Left lung (tissue), 4 donors: ENCODE measurements at regions not wholly inside any gene's neighbourhood (a gene's known extent, or its start where the extent isn't known, plus 50 kb on each side); places are given as distances from the start of the nearest gene placed in this dataset.
A peak's percentile ranks its signal among the peaks of the same experiment; 100 is the strongest.

Source experiments
- ATAC-seq: fragments of 200-7000 bp; cut with Tn5 transposase; one replicate; pipeline ENCODE4 v1.9.1; 2020; ENCODE audit warnings: moderate library complexity
- DNase-seq, 4 donors: peaks; one replicate each; pipeline ENCODE4 v3.0.0-alpha.2; 2013 to 2020
- H3K27ac ChIP-seq, 2 donors: fragments of 200-600 bp; sonication (generic) in 1 of 2; one replicate each; pipeline versions ENCODE4 v1.5.0 to v1.8.0; 2020 to 2021
- H3K27me3 ChIP-seq, 2 donors: fragments of 200-600 bp; sonication (generic) in 1 of 2; one replicate each; pipeline versions ENCODE4 v1.5.0 to v1.8.0; 2020 to 2021
- H3K36me3 ChIP-seq, 2 donors: fragments of 200-600 bp; sonication (generic) in 1 of 2; one replicate each; pipeline versions ENCODE4 v1.5.0 to v1.8.0; 2020 to 2021
- H3K4me1 ChIP-seq, 2 donors: fragments of 200-600 bp; one replicate each; pipeline ENCODE4 v1.8.0; 2021
- H3K4me3 ChIP-seq, 2 donors: fragments of 200-600 bp; sonication (generic) in 1 of 2; one replicate each; pipeline versions ENCODE4 v1.5.0 to v1.8.0; 2020 to 2021; ENCODE audit warnings: mild to moderate bottlenecking in 1 of 2
- H3K9me3 ChIP-seq, 2 donors: fragments of 200-600 bp; sonication (generic) in 1 of 2; one replicate each; pipeline versions ENCODE4 v1.5.0 to v1.8.0; 2020 to 2021
- intact Hi-C, 2 donors: fragments of 100-400 bp; cut with DNase I; formaldehyde crosslinking; loops; one replicate each; pipeline versions ENCODE4 v1.11.2 to v1.14.2; 2022
- TF ChIP-seq, protein P1 (sequence below), 2 donors: fragments of 200-600 bp; sonication (generic) in 1 of 2; IDR thresholded peaks; one replicate each; pipeline versions ENCODE4 v1.5.0 to v1.8.0; 2021; ENCODE audit warnings: antibody characterized with exemption in 2 of 2
- donor health status: DM: no; HTN: yes; CAD: no.
- donor health status: DM: no; HTN: no; CAD: no.

DNA sequence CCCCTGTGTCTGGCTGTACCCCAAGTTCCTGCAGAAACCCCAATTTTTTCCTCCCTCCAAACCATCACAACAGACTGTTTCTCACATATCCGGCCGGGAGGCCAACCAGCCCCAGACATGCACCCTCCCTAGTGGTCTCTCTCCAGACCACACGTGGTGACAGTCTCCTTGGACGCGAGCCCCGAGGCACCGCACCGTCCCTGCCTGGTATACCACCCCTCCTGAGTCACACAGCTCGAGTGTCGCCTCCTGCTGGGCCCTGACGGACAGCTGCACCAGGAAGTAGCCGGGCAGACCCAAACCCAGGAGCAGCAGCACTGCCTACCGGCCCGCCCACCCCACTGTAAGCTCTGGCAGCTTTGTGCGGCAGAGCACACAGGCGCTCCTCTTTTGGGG is 97.4 kb downstream of the RFLNA start:
- Histone ChIP-seq H3K27ac (peak overlapping the region; percentile 91 to 99), H3K4me3 (no peak overlapping the region), H3K4me1 (peaks cover 53 to 86% of the 10 kb centered on the region in 2 donors), H3K9me3 (no peaks in the 10 kb centered on the region), H3K36me3 (peaks cover 0 to 39% of the 10 kb centered on the region in 2 donors), H3K27me3 (no peaks in the 10 kb centered on the region)
- ATAC-seq, result no peak
- TF ChIP-seq, protein P1, sequence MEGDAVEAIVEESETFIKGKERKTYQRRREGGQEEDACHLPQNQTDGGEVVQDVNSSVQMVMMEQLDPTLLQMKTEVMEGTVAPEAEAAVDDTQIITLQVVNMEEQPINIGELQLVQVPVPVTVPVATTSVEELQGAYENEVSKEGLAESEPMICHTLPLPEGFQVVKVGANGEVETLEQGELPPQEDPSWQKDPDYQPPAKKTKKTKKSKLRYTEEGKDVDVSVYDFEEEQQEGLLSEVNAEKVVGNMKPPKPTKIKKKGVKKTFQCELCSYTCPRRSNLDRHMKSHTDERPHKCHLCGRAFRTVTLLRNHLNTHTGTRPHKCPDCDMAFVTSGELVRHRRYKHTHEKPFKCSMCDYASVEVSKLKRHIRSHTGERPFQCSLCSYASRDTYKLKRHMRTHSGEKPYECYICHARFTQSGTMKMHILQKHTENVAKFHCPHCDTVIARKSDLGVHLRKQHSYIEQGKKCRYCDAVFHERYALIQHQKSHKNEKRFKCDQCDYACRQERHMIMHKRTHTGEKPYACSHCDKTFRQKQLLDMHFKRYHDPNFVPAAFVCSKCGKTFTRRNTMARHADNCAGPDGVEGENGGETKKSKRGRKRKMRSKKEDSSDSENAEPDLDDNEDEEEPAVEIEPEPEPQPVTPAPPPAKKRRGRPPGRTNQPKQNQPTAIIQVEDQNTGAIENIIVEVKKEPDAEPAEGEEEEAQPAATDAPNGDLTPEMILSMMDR (IDR thresholded peaks at IDR 0.05), result peak in 1 of 2 donors; percentile 36
- intact Hi-C loops, result no loop called here
- DNase-seq, result peak in 2 of 4 donors; percentile 63 to 86

DNA sequence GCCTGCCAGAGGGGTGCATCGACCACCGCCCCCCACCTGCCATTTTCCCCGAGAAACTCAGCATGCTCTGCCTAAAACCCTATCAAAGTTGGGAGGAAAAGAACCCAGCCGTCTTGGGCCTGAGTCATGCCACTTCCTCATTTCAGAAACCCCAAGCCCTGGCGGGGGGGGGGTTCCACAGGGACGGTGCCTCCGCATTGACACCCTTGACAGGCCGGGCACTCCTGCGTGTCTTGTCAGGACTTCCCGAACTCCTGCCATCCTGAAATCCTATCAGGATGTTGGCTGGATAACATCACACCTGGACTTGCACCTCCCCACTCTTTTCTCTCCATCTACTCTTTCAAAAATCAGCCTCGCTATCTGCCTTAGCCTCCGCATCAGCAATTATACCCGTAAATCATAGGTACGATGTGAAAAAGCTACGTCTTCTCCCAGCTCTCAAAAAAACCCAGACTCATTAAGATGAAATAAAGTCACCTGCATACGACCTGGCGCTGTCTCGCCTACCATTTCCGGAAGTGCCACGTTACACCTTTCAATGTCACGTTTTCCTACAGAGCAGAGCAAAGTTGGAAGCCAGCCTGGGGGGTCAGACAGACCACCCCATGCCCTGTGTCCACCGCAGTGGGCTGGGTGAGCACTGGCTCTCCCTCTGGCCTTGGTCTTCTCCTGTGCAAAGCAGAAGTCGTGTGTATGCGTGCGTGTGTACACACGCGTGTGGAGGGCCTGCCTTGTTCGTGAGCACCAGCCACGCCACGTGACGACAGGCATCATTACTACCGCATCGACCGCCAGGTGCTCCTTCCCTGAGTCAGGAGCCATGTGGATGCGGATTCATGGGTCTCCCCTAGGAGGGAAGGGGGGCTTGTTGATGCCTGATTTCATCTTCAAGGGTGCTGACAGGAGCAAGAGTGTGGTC is 96.7 kb downstream of the RFLNA start:
- Histone ChIP-seq H3K9me3 (no peaks in the 10 kb centered on the region), H3K4me1 (peaks cover 53 to 86% of the 10 kb centered on the region in 2 donors), H3K27ac (peak overlapping the region; percentile 91 to 99), H3K4me3 (peak overlapping the region in 1 of 2 donors; percentile 23), H3K27me3 (no peaks in the 10 kb centered on the region), H3K36me3 (peaks cover 0 to 36% of the 10 kb centered on the region in 2 donors)
- intact Hi-C loops, result no loop called here
- TF ChIP-seq, protein P1 (IDR thresholded peaks at IDR 0.05), result no peak
- peak in 2 of 4 donors; percentile 86 to 94 for DNase-seq
- no peak for ATAC-seq

DNA sequence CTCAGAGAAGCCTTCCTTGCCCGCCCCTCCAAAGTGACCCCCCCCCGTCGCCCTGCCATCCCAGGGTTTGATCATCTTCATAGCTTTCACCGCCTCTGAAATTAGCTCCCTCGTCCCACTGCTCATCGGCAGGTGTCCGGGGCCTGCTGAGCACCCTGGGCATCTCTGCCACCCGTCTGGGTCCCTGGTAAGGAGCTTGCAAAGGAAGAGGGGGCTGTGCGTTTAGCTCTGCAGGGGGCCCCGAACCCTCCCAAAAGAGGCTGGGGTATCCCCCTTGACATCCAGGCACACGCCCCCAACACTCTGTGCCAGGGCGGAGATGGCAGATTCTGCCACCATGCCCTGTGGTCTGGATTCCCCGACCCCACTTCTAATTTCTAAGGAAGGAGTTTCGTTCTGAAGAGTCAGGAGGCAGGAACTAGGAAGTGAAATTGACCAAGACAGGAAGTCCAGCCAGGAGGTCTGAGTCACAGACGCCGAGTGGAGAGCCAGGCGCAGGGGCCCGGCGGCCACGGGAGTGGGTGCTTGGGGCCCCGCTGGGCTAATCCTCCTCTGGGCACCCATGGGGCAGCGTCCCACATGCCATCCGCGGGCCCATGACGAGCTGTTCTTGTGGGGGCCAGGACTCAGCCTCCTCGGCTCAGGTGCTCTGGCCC is 95.7 kb downstream of the RFLNA start:
- no peaks in the 10 kb centered on the region for H3K27me3 ChIP-seq
- intact Hi-C loops, result no loop called here
- TF ChIP-seq, protein P1 (IDR thresholded peaks at IDR 0.05), result no peak
- peaks cover 53 to 95% of the 10 kb centered on the region in 2 donors for H3K4me1 ChIP-seq
- peak overlapping the region; percentile 91 to 99 for H3K27ac ChIP-seq
- DNase-seq, result peak in 2 of 4 donors; percentile 78 to 94
- peaks cover 0 to 36% of the 10 kb centered on the region in 2 donors for H3K36me3 ChIP-seq
- ATAC-seq, result peak; percentile 6
- H3K4me3 ChIP-seq, result peak overlapping the region in 1 of 2 donors; percentile 23
- H3K9me3 ChIP-seq, result no peaks in the 10 kb centered on the region

DNA sequence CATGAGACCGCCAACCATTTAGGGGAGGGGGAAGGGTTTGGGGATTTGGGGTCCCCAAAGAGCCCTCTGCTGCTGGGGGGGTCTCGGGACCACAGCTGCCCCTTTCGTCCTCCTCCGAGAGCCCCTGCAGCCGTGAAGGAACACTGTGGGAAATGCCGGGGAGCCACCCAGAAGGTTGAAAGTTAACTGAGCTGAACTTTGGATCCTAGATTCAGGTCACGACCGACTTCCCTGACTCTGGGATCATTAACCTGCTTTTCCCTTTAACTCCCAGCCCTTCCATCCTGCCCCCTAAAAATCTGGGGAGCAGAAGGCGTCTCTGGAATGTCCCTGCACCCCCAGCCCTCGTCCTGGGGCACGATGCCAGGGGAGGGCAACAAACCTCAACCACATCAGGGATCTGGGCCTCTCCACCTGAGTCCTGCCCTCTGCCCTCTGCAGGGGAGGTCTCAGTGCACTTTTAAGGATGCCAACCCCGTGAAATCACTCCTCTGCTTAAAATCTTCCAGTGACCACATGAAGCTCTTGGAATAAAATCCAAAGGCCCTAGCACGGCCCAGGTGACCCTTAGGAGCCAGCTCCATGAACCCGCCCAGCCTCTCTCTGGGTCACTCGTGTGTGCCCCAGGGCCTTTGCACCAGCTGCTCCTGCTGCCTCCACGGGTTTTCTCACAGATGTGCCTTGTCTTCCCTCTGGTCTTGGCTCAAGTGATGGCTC is 95.0 kb downstream of the RFLNA start:
- peak overlapping the region; percentile 91 to 99 for H3K27ac ChIP-seq
- TF ChIP-seq, protein P1 (IDR thresholded peaks at IDR 0.05), result no peak
- no peak for DNase-seq
- intact Hi-C loops, result no loop called here
- peak overlapping the region in 1 of 2 donors; percentile 42 for H3K4me3 ChIP-seq
- H3K9me3 ChIP-seq, result no peaks in the 10 kb centered on the region
- ATAC-seq, result no peak
- H3K27me3 ChIP-seq, result no peaks in the 10 kb centered on the region
- peaks cover 0 to 36% of the 10 kb centered on the region in 2 donors for H3K36me3 ChIP-seq
- H3K4me1 ChIP-seq, result peaks cover 53 to 96% of the 10 kb centered on the region in 2 donors
